GM12878 (cell line): ENCODE measurements at regions not wholly inside any gene's neighbourhood (a gene's known extent, or its start where the extent isn't known, plus 50 kb on each side); places are given as distances from the start of the nearest gene placed in this dataset.

Experiments
- ATAC-seq: fragments of 200-7000 bp; cut with Tn5 transposase; 3 replicates; pipeline ENCODE4 v1.9.1; 2020; ENCODE audit warnings: mild to moderate bottlenecking, moderate library complexity
- BruUV-seq: library from RNA; stranded (reverse); fragments of 400-500 nt; replicated peaks from 2 replicates; lab custom pipeline; 2021; lab: Mats Ljungman, UMichigan
- CTCF ChIA-PET: fragments of 300-600 bp; sonication (Branson Sonifier 250); formaldehyde crosslinking; extraction: SDS; loops from one replicate; lab custom pipeline; 2021; ENCODE audit warnings: inconsistent platforms; lab: Yijun Ruan, JAX
- POLR2A ChIA-PET: fragments of 350-600 bp; formaldehyde crosslinking; extraction: SDS; loops from one replicate; lab custom pipeline; 2021; ENCODE audit warnings: inconsistent platforms; lab: Charles Lee
- RAD21 ChIA-PET: fragments of 300-600 bp; sonication (Branson Sonifier 250); formaldehyde crosslinking; loops from one replicate; lab custom pipeline; 2023; ENCODE audit warnings: antibody characterized with exemption; ENCODE audit not compliant: unreplicated experiment; lab: Charles Lee
- SMC1A ChIA-PET: fragments of 300-600 bp; sonication (Branson Sonifier 250); formaldehyde crosslinking; loops from one replicate; lab custom pipeline; 2023; ENCODE audit not compliant: unreplicated experiment, uncharacterized antibody; lab: Charles Lee
- DNase-seq: peaks from one replicate; pipeline ENCODE4 v3.0.0-alpha.2; 2011; ENCODE audit warnings: low read depth, low spot score
- FAIRE-seq: peaks from 3 replicates; lab custom pipeline; 2011; peaks lifted over from hg19 to GRCh38; lab: Jason Lieb, UNC
- H2AFZ ChIP-seq: 2 replicates; pipeline ENCODE4 v1.6.0; 2011; ENCODE audit warnings: low read depth, low read length, control low read depth; ENCODE audit not compliant: control insufficient read depth
- H3K27ac ChIP-seq: 2 replicates; pipeline ENCODE4 v1.5.1; 2011; ENCODE audit warnings: control low read depth; ENCODE audit not compliant: control insufficient read depth, insufficient read depth
- H3K27me3 ChIP-seq, 2 experiments: replicated peaks in 1 of 2; 2 replicates each; pipeline versions ENCODE4 v1.6.0 to v1.6.1; 2011; ENCODE audit warnings: low read length in 1 of 2; ENCODE audit not compliant: control insufficient read depth in 2 of 2, insufficient read depth in 2 of 2
- H3K36me3 ChIP-seq, 2 experiments: 2 replicates each; pipeline ENCODE4 v1.5.1; 2011; ENCODE audit warnings: low read length in 1 of 2; ENCODE audit not compliant: control insufficient read depth in 2 of 2, insufficient read depth in 2 of 2
- H3K4me1 ChIP-seq: 2 replicates; pipeline ENCODE4 v1.6.1; 2011; ENCODE audit warnings: mild to moderate bottlenecking, low read length, moderate library complexity, mixed read lengths; ENCODE audit not compliant: control insufficient read depth, insufficient read depth
- H3K4me2 ChIP-seq: 2 replicates; pipeline ENCODE4 v1.6.0; 2011; ENCODE audit warnings: control low read depth; ENCODE audit not compliant: control insufficient read depth, insufficient read depth
- H3K4me3 ChIP-seq: fragments of 200-600 bp; sonication (generic); 2 replicates; pipeline ENCODE4 v1.5.1; 2016
- H3K79me2 ChIP-seq: 2 replicates; pipeline ENCODE4 v1.6.0; 2011; ENCODE audit warnings: low read length; ENCODE audit not compliant: control insufficient read depth, insufficient read depth
- H3K9ac ChIP-seq: 2 replicates; pipeline ENCODE4 v1.8.0; 2011; ENCODE audit warnings: low read length, control low read depth, mixed read lengths; ENCODE audit not compliant: control insufficient read depth, insufficient read depth
- H3K9me3 ChIP-seq: replicated peaks from 3 replicates; pipeline ENCODE4 v1.5.1; 2011; ENCODE audit warnings: mild to moderate bottlenecking, low read length; ENCODE audit not compliant: control insufficient read depth, insufficient read depth
- H4K20me1 ChIP-seq: 2 replicates; pipeline ENCODE4 v1.6.0; 2011; ENCODE audit not compliant: control insufficient read depth, insufficient read depth
- ATF7 ChIP-seq: fragments of 450-650 bp; IDR thresholded peaks from 2 replicates; pipeline ENCODE4 v1.6.1; 2016; ENCODE audit warnings: low read depth, mild to moderate bottlenecking
- BCL3 ChIP-seq: IDR thresholded peaks from 2 replicates; pipeline ENCODE4 v1.6.1; 2011; ENCODE audit warnings: borderline replicate concordance, low read depth, mild to moderate bottlenecking, moderate library complexity, low read length; ENCODE audit not compliant: insufficient read depth, poor library complexity, severe bottlenecking
- ESRRA ChIP-seq: IDR thresholded peaks from 2 replicates; pipeline ENCODE4 v1.6.1; 2012; ENCODE audit warnings: mild to moderate bottlenecking, low read length, improper control_type of control experiment
- KLF5 ChIP-seq: fragments of 450-650 bp; IDR thresholded peaks from 2 replicates; pipeline ENCODE4 v1.6.1; 2014; ENCODE audit warnings: mild to moderate bottlenecking; ENCODE audit not compliant: partially characterized antibody
- SMAD5 ChIP-seq: IDR thresholded peaks from 2 replicates; pipeline ENCODE4 v1.6.1; 2016; ENCODE audit warnings: antibody characterized with exemption, low read depth
- SP1 ChIP-seq: IDR thresholded peaks from one replicate; pipeline ENCODE4 v1.6.1; 2011; ENCODE audit warnings: low read depth, low read length
- TBL1XR1 ChIP-seq: IDR thresholded peaks from 2 replicates; pipeline ENCODE4 v1.6.1; 2012; ENCODE audit warnings: low read depth, low read length, improper control_type of control experiment
- WRNIP1 ChIP-seq: IDR thresholded peaks from 2 replicates; pipeline ENCODE4 v1.6.1; 2011; ENCODE audit warnings: low read depth, low read length, improper control_type of control experiment, borderline replicate concordance
- ZNF622 ChIP-seq: fragments of 450-650 bp; IDR thresholded peaks from 2 replicates; pipeline ENCODE4 v1.6.1; 2017; ENCODE audit warnings: mild to moderate bottlenecking, inconsistent platforms
- WGBS: methylation state at CpG from one replicate; pipeline ENCODE4 v1.1.6; 2016; ENCODE audit warnings: low lambda C conversion rate; ENCODE audit not compliant: insufficient replicate concordance, insufficient coverage; ENCODE audit errors: missing lambda C conversion rate; 5-methylcytosine and 5-hydroxymethylcytosine counted together
- in situ Hi-C: fragments of 300-500 bp; cut with MboI; formaldehyde crosslinking; loops from 9 replicates; pipeline ENCODE4 v1.14.3; 2018; ENCODE audit warnings: mixed read lengths
- intact Hi-C: fragments of 100-400 bp; cut with micrococcal nuclease; formaldehyde crosslinking; loops from one replicate; pipeline ENCODE4 v1.14.2; 2022; ENCODE audit not compliant: unreplicated experiment

- POLR2A ChIA-PET = no interaction called here
Measured at GRCh38 chr3:127446756-127447155, 143.8 kb downstream of the TPRA1 start.

More at GRCh38 chr3:127446756-127447155, 143.8 kb downstream of the TPRA1 start:
- ChIA-PET CTCF (interaction anchor here (1.2 kb wide), 1 partner anchor 9 kb away, joined by 3 read pairs; no protein-coding TSS in a partner anchor), SMC1A (no interaction called here), RAD21 (no interaction called here)
- TF ChIP-seq SMAD5 = no peak
- no peak for TF ChIP-seq ATF7
- TF ChIP-seq SP1 = no peak
- TF ChIP-seq TBL1XR1 = no peak
- no peak for TF ChIP-seq WRNIP1
- TF ChIP-seq KLF5 = no peak
- TF ChIP-seq ESRRA = no peak
- no peak for TF ChIP-seq BCL3
- no peak for TF ChIP-seq ZNF622
- 35% methylated on average over 4 of the region's 4 CpGs for WGBS
- H3K27me3 ChIP-seq = no peaks in the 10 kb centered on the region; a peak in 1 of 4 replicates
- ATAC-seq (no peak), FAIRE-seq (no peak), DNase-seq (no peak)
- H3K79me2 ChIP-seq = no peaks in the 10 kb centered on the region
- no TSS peak for BruUV-seq
- H3K9ac ChIP-seq = no peak overlapping the region
- intact Hi-C loops (no loop called here), in situ Hi-C loops (no loop called here)
- no peak overlapping the region for H3K27ac ChIP-seq
- no peaks in the 10 kb centered on the region for H3K9me3 ChIP-seq
- no peak overlapping the region for H3K4me3 ChIP-seq
- no peaks in the 10 kb centered on the region for H3K4me1 ChIP-seq
- H4K20me1 ChIP-seq = no peaks in the 10 kb centered on the region
- H2AFZ ChIP-seq = no peak overlapping the region
- no peak overlapping the region for H3K4me2 ChIP-seq
- H3K36me3 ChIP-seq = no peaks in the 10 kb centered on the region
